GM21526 (cell line): ENCODE measurements at regions not wholly inside any gene's neighbourhood (a gene's known extent, or its start where the extent isn't known, plus 50 kb on each side); places are given as distances from the start of the nearest gene placed in this dataset.
"Not testable (repeated sequence)": the region's sequence is repeated elsewhere in the genome, so short reads cannot be mapped to it uniquely, and the experiment has no call there.

Source experiments
- ATAC-seq: cut with Tn5 transposase; IDR thresholded peaks from one replicate; pipeline ENCODE4 v1.9.1; 2021; ENCODE audit warnings: moderate library complexity; ENCODE audit not compliant: unreplicated experiment, low FRiP score

DNA sequence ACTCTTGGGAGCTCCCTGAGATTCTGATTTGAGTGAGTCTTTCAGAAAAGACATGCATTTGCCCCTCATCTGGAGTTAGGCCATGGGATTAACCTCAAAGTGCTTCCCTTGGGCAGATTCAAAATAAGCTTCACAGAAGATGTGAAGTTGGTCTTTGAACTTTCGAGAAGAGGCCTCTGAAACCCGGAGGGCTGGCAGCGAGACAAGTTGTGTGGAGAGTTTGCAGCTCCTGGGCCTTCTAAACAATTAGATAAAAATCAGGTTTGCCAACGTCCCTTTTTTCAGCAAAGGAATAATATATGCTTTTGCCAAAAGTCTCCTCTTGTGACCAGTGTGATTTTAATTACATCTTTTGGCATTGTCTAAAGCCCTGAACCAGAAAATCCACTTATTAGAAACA is 489.7 kb downstream of the SOX11 start:
- ATAC-seq = no peak

DNA sequence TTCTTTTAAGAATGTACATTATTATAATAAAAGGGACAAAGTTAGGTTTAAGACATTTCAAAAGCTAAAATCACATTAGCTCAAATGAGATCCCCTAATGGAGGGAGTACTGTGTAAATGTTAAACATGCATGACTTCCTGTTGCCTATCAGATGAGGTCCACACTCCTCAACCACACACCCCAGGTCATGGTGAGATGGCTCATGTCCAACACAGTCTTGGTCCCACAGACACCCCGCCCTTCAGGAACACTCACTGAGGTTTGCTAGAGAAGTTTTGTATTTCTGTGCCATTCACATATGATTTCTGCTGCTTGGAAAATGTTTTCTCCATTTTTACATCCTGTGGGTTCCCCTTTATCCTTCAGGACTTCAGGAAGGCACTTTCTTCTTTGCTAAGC is 491.0 kb downstream of the SOX11 start:
- ATAC-seq = no peak

DNA sequence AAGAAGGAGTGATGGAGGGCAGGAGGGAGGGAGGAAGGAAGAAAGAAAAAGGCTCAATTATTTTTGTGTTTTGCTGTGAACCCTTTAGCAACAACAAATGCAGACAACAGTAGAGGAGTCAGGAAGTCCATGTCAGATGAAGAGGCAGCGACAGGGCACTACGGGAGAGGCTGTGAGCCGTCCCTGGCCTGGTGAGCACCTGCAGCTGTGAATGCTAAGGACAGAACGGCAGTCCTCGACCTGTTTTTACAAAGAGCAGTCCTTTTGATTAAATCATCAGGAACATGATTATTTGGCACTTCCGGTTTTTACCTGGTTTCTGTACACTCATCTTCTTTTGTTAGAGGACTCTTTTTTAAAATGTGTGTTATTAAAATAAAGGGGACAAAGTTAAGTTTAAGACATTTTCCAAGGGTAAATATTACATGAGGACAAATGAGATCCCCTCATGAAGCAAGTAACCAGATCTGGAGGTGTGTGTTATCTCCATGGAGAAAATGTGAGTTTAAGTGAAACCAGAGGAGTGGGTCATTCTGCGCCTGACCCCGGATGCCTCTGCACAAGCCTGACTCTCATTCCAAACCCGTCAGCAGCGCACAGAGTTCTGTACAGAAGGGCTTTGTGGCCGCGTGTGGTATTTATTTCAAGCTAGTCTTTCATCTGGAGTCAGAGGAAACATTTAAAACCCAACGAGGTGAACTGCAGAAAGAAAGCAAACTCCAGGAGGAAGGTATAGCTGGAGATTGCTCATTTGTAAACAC is 492.5 kb downstream of the SOX11 start:
- ATAC-seq = no peak

DNA sequence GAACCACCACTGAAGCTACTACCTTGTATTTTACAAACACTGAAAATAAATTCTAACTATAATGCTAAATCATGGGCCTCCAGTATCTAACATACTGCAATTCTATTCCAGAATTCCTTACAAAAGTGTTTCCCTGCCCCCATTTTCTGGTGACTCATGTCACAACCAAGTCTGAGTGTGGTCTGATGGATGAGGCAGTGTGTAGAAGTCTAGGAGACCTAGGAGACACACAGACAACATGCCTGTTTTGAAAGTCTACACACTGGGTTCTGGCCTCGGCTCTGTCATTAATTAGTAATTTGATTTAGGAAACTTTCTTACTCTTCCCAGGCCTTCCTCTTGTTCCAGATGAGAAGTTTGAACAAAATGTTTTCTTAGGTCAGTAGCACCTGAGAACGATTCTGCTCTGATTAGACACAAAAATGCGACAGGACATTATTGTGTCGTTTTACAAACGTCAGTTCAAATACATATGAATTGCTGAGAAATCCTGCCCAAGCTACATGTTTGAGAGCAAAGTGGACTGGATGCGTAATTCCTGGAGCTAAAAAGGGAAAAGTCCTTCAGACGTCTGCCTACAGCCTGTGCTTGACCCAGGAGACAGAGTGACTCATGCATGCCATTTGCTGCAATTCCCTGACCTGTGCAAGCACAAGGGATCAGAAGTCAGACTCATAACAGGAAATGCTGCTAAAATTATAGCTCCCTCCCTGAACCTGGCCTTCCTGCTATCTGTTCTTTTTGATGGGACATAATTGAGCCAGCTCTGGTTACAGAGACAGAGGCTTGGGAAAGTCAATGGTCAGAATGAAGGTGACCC is 494.4 kb downstream of the SOX11 start:
- ATAC-seq = no peak

DNA sequence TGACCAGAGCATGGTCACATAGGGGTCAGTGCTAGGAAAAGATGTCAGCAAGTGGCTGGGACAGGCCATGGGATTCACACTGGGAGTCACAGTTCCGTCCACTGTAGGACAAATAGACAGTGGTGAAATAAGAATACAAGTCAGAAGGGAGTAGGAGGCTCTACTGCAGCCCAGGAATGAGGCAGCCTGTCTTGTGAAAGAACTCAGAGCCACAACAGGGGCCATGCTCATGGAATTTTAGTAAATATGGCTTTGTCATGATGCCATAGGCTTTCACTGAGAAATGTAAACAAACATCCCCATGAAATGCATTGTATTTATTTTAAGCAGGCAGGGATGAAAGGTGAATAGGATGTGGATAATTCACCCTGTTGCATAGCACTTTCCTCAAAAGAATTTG is 504.3 kb downstream of the SOX11 start:
- no peak for ATAC-seq

DNA sequence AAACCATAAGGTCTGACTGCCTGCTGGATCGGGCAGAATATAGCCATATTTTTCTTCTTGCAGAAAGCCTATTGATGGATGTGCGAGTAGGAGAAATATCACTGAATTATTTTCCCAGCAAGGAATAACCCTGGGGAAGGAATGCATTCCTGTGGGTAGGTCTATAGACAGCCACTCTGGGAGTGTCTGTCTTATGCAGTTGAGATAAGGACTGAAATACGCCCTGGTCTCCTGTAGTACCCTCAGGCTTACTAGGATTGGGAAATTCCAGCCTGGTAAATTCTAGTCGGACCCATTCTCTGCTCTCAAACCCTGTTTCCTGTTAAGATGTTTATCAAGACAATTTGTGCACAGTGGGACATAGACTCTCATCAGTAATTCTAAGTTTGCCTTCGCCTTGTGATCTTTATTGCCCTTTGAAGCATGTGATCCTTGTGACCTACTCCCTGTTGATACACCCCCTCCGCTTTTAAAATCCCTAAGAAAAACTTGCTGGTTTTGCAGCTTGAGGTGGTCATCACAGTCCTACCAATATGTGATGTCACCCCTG is 506.3 kb downstream of the SOX11 start:
- not testable (repeated sequence) for ATAC-seq

DNA sequence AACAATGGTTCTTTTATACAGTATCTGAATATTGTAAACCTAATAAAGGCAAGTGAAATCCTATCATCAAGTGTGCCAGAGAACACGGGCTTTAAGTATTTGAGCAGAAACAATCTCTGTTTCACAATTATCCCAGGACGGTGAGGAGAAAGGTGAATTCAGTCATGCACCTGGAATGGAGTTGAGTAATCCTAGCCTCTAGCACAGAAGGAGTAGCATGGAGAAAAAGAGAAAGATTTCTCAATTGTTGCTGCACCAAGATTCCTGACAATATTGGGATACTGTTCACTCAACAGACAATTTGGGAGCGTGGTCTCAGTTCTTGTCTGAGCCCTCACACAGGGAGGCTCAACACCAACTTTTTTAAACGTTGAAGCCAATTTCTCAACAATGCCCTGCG is 510.6 kb downstream of the SOX11 start:
- ATAC-seq = no peak

DNA sequence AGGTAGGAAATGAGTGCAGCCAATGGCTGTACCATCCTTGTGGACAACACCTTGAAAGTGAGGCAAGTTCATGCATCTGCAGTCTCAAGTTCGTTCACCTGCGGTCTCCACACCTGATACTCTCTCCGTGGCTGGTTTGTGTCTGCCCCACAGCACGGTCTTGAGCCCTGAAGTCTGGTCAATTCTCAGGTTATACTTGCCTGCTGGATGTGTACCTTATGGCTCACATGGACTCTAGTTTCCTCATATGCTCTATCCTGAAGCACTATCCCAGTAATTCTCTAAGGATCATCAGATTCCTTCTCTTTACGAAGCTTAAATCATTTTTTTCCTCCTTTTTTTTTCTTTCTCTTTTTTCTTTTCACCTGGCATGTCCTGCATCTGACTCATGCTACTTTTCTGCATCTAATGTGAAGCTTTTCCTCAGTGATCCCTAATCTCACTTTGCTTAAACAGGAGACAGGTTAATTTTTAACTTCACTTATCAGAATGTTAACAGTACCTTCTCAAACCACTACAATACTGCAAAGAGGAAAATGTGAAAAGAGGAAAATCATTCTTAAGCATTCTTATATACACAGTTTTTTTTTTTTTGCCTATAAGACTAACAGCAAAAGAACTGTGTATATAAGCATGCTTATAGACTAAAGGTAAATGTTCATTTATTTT is 511.2 kb downstream of the SOX11 start:
- no peak for ATAC-seq

DNA sequence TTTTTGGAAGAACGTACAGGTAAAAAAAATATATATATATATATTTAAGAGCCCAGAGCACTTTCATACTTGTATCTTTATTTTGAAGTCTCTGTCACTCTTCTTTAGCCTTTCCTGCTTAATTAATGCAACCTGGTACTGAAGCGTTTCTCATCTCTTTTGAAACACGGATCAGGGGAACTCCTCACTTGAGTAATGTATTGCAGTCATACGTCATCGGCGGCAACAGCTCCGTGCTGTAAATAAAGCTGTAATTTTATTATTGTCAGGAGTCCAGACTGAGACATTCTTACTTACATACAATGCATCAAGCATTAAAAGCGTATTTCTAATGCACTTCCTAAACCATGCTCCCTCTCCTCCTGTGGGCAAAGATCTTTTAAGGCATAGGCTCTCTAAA is 514.7 kb downstream of the SOX11 start:
- ATAC-seq = no peak

DNA sequence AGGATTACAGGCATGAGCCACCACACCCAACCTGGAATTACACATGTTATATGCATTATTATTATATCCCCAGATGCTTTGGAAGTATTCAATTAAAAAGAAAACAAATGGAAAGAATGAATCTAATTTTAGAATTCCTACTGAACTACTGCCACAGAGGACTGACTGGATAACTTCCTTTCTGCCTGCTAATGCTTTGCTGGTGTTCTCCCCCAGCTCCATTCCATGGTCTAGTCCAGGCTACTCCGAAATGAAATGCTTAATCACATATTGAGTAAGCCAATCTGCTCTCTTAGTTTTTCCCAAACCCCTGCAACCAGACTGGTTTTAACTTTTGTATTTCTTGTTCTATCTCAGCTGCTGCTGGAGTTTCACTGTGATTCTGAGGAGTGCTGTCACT is 519.1 kb downstream of the SOX11 start:
- no peak for ATAC-seq

DNA sequence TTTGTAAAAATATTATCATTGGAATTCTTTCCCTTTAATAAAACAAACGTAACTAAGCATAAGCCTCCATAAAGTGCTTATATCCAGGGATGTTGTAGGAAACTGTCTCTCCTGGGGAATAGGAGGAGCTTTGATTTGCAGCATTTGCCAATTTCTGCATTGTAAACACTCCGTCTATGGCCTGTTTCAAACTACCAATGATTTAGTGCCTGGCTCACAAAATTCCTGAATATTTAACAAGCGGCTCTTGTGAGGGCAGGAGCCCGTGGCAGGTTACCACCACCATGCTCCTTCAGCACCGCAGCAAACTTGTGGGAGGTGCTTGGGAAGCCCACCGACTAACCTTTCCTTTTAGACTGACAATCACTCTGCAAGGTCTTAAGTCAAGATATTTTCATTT is 520.3 kb downstream of the SOX11 start:
- no peak for ATAC-seq

DNA sequence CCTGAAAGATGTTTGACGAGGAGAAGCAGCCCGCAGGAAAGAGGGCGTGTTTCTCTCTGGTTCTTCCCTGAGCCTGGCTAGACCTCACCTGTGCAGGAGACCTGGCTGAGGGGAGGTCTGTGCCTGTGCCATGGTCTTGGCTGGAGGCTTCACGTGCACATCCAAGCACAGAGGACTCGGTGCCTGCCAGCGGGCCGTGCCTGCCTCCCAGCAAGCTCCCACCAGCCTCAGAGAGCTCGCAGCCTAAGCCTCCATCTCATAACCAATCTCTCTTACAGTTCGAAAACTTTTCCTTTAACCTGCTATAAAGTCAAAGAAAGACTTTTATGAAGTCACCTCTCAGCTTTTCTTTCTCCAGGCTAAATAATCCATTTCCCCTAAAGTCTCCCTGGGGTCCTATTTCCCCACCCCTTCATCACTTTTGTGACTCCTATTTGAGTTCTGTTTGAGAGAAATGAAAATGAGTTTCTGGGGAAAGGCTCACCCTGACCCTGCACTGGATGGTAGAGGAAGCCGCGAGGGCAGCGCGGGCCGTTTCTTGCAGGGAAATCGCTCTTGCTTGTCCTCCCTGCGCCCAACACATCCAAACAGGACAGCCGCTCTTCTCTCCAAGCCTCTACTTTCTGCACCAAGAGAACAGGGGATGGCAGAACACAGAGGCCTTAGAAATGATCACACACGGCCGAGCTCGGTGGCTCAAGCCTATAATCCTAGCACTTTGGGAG is 521.0 kb downstream of the SOX11 start:
- ATAC-seq = no peak

DNA sequence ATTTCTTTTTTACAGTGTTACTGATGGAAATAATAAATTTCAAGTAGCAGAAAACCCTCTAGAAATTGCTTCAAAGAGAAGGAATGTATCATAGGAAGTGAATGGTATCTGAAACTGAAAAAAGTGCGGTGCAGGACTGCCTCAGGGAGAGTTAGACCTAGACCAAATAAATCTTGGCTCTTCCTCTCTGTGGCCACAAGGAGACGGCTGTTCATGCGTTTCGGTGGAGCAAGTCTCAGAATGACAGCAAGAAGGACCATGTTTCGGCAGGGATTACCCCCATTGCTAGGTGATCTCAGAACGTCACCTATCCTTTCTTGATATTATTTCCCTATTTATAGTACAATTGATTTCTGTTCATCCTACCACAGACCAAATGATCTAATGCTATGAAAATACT is 522.3 kb downstream of the SOX11 start:
- ATAC-seq = peak; percentile 89

DNA sequence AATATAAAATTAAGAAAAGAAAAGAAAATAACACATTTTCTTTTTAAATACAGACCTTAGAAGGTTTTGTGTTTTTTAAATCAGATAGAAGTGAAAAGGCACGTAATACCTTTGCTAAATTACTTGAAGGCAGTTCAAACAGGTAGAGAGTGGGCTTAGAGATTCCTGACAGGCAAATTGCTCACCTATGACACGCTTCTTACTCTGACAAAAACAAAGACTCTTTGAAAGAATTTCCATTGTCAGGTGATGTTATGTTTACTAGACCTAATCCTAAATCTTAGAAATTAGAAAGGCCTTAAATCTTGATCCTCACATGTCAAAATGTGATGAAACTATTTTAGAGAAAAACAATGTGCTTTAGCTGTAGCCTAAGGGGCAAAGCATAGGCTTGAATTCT is 522.9 kb downstream of the SOX11 start:
- no peak for ATAC-seq

DNA sequence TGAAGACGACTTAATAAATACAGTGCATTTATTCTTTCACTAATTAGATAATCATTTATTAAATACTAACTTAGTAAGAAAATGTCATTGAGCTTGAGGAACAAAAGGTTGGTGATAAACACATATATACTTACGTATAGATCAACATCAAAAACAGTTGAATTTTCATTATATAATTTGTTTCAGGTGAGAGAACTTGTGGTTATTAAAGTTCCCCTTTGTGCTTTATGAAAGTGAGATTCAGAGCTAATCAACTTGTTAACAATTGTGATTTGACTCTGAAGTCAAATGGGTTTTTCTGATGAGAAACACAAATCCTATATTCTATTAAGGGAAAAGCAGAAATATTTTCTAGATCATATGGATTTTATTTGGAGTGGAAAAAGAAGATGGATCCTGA is 524.0 kb downstream of the SOX11 start:
- ATAC-seq = no peak

DNA sequence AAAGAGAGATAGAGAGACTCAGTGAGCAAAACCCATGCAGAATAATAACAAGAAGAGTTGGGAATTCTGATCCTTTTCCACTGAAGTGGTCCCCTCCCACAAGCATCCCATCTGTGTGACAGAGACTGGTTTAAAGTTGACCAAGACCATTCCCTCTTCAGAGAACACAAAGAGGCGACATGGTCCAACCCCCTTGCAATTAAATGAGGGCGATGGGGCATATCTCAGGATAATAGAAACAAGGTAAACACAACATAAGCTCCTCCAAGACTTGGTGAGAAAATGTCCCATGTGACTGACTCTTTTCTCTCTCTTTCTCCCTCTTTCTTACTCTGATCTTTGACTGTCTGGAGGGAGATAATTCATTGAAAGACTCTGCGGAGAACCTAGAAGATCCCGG is 526.7 kb downstream of the SOX11 start:
- ATAC-seq = no peak

DNA sequence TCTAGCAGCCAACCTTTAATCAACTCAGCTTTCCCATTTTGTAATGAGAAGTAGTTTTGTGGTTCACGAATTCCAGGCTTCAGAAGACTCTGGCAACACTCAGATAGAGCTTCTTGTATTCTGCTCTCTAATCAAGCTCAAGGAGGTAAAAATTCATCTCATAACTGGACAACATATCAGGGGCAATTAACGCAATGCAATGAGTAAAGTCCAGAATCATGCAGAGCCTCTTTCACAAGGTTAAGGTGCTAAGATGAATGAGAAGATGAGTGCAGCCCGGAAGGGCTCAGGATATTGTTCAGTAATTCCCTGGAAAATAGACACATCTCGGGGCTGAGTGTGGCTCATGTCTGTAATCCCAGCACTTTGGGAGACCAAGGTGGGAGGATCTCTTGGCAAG is 527.7 kb downstream of the SOX11 start:
- ATAC-seq = no peak

DNA sequence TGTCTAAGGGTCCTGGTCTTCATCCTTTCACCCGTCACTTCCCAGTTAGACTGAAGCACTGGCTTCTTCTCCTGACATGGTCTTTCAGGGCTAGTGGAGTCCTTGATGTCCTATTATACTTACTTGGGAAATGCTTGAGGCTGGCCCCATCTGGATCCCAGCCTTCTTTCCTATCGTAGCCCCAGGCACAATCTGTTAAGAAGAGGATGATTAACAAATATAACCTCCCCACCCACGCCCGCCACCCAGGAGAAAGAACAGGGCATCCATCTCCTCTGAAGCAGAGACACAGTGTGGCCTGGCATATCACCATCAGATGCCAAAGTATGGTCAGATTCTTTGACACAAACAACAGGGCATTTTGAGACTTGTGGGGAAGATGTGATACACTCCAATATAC is 530.1 kb downstream of the SOX11 start:
- no peak for ATAC-seq

DNA sequence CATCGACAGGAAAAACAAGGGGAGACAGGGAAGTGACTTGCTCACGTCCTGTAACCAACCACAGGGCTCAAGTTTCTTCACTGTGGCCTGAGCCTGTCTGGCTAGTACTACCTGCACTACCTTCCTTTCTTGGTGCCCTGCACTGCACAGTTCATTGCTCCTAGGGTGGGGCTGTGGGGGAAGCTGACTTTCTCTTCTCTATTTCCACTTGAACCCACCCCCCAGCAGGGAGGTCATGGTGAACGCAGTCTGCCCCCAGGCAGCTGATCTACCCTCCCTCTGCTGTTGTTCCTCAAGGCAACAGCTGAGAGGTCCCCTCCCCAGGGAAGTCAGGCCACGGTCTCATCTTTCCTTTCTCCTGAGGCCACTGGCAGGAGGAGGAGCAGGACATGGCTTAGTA is 532.1 kb downstream of the SOX11 start:
- peak; percentile 88 for ATAC-seq

DNA sequence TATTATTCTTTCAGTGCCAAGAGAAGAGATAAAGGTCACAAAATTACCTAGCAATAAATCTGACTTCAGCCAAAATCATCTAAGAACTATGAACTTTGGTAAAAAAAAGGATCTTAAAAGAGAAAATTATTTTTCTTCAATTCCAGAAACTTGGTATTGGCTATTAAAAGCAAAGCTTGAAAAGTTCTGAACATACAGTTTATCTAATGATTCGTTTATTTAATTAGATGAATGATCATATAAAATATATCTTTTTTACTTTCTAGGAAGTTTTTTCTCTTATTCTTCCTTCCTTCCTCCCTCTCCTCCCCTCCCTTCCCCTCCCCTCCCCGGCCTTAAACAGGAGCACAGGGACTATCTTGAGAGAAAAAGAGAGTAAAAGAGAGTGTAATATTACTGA is 536.1 kb downstream of the SOX11 start:
- ATAC-seq = no peak

DNA sequence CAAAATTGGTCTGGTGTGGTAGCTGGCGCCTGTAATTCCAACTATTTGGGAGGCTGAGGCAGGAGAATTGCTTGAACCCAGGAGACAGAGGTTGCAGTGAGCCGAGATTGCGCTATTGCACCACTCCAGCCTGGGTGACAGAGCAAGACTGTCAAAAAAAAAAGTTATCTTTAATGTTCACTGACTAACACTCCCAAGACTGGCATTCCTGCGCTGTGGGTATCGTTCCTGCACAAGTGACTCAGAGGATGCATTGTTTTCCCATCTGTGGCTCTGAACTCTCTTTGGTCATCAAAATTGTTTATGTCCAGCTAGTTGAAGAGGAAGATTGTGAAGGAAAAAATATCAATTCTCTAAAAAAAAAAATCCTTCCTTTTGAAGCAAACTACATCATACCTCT is 539.0 kb downstream of the SOX11 start:
- ATAC-seq = no peak
